Mononuclear cell (primary cell): ENCODE measurements at regions not wholly inside any gene's neighbourhood (a gene's known extent, or its start where the extent isn't known, plus 50 kb on each side); places are given as distances from the start of the nearest gene placed in this dataset.

Experiments used
- H3K27me3 ChIP-seq: 2 replicates; pipeline ENCODE4 v1.6.0; 2011; ENCODE audit warnings: low read length, control low read depth; ENCODE audit not compliant: insufficient read depth
- H3K4me1 ChIP-seq: 2 replicates; pipeline ENCODE4 v1.5.1; 2011; ENCODE audit warnings: mild to moderate bottlenecking, low read length, control low read depth; ENCODE audit not compliant: insufficient read depth
- H3K4me3 ChIP-seq: 2 replicates; pipeline ENCODE4 v1.5.1; 2011; ENCODE audit warnings: mild to moderate bottlenecking, low read length, moderate library complexity
- H3K9me3 ChIP-seq: 2 replicates; pipeline ENCODE4 v1.5.1; 2011; ENCODE audit warnings: low read depth, mild to moderate bottlenecking, control low read depth, low read length

DNA sequence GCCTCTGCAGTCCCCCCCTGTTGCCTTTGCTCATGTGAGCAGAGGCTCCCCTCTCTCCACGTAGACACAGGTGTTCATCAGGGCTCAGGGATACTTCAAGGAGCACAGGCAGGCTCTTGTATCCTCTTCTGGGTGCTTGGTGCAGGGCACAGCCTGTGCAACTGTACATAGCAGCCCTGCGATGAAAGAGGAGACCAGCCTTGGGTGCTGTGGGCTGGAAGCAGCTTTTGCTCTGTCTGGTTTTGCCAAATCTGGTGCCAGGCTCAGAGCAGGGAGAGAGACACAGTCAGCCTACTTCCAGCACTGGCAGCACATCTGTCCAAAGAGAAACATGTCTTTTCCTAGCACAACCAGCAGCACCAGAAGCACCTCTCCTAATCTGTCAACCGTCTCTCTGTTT is 132.1 kb downstream of the ETS2 start:
- Histone ChIP-seq H3K4me3 (no peak overlapping the region), H3K9me3 (no peaks in the 10 kb centered on the region), H3K27me3 (no peaks in the 10 kb centered on the region), H3K4me1 (peaks cover 7% of the 10 kb centered on the region)

DNA sequence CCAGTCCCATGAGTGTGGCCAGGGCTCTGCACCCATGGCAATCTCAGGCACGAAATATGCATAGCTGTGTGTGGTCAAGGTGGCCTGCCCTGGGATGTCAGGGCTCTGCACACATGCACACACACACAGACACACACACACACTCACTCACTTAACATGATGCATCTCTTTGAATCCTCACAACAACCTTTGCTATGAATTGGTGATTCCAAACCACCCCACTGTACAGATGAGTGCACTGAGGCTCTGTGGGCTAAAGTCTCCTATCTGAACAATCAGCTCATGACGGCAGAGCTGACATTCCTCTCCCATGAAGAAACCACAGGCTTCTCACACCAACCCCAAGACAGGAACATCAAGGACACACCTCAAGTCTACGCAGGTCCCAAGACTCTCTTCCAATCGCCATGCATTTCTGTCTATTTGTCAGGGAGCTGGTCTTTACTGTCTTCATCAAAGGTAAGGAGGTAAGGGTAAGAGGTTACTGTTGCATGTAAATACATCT is 131.6 kb downstream of the ETS2 start:
- Histone ChIP-seq H3K27me3 (no peaks in the 10 kb centered on the region), H3K4me1 (peaks cover 7% of the 10 kb centered on the region), H3K4me3 (no peak overlapping the region), H3K9me3 (no peaks in the 10 kb centered on the region)

DNA sequence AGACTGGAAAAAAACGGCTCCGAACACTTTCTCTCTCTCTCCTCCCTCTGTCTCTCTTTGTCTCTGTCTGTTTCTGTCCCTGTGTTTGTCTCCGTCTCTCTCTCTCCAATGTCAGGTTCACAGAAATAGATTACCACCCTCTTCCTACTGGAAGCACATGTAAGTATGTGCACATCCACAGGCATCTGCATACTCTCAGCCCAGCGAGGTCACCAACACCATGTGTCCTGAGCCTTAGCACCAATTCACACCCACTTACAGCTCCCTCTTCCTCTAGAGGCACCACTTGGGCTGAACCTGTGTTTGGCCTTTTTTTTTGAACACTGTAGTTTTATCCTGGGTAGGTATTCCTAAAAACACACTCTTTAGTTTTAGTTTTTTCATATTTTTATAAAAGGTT is 130.5 kb downstream of the ETS2 start:
- Histone ChIP-seq H3K9me3 (no peaks in the 10 kb centered on the region), H3K4me3 (no peak overlapping the region), H3K4me1 (peaks cover 18% of the 10 kb centered on the region), H3K27me3 (no peaks in the 10 kb centered on the region)

DNA sequence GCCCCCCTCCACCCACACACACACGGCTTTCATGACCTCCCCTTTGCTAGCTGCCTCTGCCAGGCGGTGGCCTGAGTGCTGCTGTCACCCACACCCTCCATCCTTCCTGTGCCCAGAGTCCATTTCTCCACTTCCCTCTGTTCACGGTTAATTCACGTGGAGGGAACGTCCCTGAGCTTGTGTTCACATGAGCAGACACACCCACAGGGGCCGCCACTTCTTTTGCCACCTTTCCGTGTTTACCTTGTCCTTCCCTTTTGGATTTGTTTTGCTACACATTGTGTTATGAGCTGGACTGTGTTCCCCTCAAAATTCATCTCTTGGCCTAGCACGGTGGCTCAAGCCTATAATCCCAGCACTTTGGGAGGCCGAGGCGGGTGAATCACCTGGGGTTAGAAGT is 128.0 kb downstream of the ETS2 start:
- no peaks in the 10 kb centered on the region for H3K9me3 ChIP-seq
- no peak overlapping the region for H3K4me3 ChIP-seq
- H3K27me3 ChIP-seq, result no peaks in the 10 kb centered on the region
- peaks cover 40% of the 10 kb centered on the region for H3K4me1 ChIP-seq

DNA sequence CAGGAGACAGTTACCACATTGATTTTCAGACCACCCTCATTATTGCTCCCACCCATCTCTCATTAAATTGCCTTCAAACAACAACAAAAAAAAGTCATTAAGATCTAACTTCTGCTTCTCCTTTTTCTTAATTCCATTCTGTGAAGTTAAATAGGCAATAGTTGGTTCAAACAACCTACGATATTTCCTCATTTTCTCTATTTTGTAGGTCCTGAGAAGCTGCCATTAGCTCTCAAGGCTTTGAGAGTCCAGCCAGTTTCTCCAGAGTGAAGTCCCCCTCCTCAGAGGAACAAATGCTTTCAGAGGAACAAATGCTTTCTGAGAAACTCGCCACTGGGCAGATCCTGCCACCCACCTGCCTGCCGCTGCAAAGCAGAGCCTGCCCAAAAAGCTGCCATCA is 125.6 kb downstream of the ETS2 start:
- Histone ChIP-seq H3K4me3 (no peak overlapping the region), H3K4me1 (peaks cover 45% of the 10 kb centered on the region)

DNA sequence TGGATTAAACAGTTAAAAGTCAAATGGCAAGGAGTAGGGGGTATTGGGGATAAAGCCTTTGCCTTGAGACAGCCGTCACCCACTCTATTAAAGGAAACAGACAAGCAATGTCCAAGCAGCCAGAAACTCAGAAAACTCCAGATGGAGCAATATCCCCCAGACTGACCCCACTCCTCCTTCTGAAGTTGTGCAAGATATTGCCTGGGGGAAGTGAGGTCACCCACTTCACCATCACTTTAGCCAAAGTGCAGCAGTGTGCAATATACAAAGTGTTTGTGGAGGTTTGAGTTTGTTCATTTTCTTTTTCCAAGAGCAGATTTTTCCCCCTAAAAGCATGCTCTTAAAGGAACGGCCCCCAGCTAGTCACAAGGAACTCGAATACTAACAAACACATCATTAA is 125.1 kb downstream of the ETS2 start:
- H3K27me3 ChIP-seq, result no peaks in the 10 kb centered on the region
- peaks cover 49% of the 10 kb centered on the region for H3K4me1 ChIP-seq
- H3K9me3 ChIP-seq, result no peaks in the 10 kb centered on the region
- H3K4me3 ChIP-seq, result no peak overlapping the region

More for the DNA sequence above, 125.6 kb downstream of the ETS2 start:
- H3K9me3 ChIP-seq, result no peaks in the 10 kb centered on the region
- no peaks in the 10 kb centered on the region for H3K27me3 ChIP-seq

DNA sequence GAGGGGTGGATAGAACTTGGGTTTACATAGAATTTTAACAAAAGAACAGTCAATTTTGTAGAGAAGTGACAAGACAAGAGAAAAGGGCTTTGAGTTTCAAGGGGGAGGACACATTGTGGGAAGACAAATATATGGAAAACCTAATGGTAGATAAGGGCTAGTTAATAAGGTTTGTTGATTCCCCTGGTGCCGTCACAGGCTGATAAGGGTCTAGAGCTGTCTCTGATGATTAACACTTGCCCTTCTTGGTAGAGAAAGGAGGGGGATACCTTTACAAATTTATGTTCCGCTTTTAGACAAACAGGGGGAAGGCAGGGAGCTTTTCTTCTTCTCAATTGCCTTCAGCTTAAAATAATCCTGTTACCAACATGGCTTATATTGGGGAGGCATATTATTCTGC is 124.3 kb downstream of the ETS2 start:
- Histone ChIP-seq H3K9me3 (no peaks in the 10 kb centered on the region), H3K4me1 (peaks cover 55% of the 10 kb centered on the region)

DNA sequence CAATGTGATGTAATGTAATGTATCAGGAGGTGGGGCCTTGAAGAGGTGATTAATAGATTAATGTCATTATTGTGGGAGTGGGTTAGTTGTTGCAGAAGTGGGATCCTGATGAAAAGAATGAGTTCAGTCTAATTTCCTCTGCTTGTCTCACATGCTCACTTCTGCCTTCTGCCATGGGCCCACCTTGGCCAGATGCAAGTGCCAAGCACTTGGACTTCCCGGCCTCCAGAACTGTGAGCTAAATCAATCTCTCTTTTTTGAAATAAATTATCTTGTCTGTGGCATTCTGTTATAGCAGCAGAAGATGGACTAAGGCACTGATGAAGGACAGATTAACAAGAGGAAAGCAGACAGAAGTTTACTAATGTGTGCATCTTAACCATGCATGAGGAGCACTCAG is 123.9 kb downstream of the ETS2 start:
- H3K4me1 ChIP-seq, result peaks cover 55% of the 10 kb centered on the region

More for the DNA sequence above, 124.3 kb downstream of the ETS2 start:
- no peaks in the 10 kb centered on the region for H3K27me3 ChIP-seq
- H3K4me3 ChIP-seq, result no peak overlapping the region

DNA sequence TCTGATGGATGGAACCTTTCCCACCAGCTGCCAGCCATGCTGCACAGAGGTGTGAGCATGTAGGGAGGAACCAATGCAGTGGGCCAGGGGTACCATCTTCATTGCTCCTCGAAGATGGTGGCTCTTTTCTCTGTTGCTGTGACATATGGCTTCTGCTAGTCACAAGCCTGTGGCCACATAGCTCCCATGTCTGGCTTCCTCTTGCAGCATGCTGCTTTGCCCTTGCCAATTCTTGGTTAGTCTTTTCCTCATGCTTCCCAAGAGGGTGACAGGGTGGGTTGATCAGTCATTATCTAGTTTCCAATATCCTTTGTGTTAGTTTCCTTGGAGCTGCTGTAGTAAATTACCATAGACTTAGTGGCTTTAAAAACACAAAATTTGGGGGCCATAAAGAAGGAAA is 123.4 kb downstream of the ETS2 start:
- Histone ChIP-seq H3K27me3 (no peaks in the 10 kb centered on the region), H3K9me3 (no peaks in the 10 kb centered on the region), H3K4me1 (peaks cover 55% of the 10 kb centered on the region), H3K4me3 (no peak overlapping the region)

More for the DNA sequence above, 123.9 kb downstream of the ETS2 start:
- Histone ChIP-seq H3K27me3 (no peaks in the 10 kb centered on the region), H3K9me3 (no peaks in the 10 kb centered on the region), H3K4me3 (no peak overlapping the region)

DNA sequence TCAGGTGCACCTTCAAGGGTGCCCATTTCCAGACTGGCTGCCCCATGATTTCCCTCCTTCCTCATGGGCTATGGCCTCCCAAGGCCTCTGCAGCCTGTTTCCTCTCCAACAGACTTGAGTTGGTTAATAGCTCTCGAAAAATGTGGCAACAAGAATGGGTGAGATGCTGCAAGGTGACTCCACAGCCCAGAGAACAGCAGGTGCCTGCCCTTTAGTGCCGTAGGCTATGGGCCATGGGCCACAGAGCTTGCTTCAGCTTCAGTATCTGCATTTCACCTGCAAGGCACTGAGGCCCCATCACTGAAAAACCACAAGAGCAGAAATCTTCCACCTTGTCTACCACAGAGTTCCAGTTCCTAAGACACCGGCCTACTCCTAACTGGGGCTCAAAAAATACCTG is 122.0 kb downstream of the ETS2 start:
- Histone ChIP-seq H3K4me1 (peaks cover 48% of the 10 kb centered on the region), H3K4me3 (no peak overlapping the region), H3K27me3 (no peaks in the 10 kb centered on the region), H3K9me3 (no peaks in the 10 kb centered on the region)

DNA sequence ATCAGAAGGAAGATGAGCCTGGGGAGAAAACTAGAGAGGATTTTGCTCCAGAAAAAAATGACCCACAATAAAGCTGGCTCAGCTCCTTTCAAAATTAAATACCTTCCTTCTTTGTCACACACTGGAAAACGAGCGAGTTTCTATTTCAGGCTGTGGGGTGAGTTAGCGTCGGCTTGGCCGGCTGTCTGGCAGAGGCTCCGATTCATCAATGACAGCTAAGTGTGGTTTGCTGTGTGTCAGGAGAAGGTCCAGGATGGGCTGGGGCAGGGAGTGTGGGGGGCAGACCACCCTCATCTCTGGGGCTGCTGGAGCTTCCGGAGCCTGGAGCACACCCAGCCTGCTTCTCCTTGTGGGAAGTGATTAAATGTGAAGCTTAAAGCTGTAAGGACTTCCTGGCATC is 120.2 kb downstream of the ETS2 start:
- peak overlapping the region; percentile 11 for H3K4me3 ChIP-seq
- no peaks in the 10 kb centered on the region for H3K27me3 ChIP-seq
- peaks cover 34% of the 10 kb centered on the region for H3K4me1 ChIP-seq
- no peaks in the 10 kb centered on the region for H3K9me3 ChIP-seq

DNA sequence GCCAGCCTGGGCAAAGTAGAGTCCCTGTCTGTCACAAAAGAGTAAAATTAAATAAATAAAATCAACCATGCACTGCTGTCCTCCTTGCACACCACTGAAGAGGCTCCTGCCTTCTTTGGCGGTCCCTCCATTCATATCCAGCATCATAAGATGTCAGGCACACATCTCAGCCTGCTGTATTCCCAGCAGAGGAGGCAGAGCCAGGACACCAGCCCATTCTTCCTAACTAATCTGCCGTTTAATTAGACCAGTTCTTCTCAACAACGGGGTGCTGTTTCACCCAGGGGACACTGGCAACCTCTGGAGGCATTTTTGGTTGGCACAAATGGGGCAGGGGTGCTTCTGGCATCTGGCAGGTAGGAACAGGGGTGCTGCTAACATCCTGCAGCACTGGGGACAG is 119.7 kb downstream of the ETS2 start:
- Histone ChIP-seq H3K4me3 (no peak overlapping the region), H3K4me1 (peaks cover 29% of the 10 kb centered on the region), H3K27me3 (no peaks in the 10 kb centered on the region), H3K9me3 (no peaks in the 10 kb centered on the region)

DNA sequence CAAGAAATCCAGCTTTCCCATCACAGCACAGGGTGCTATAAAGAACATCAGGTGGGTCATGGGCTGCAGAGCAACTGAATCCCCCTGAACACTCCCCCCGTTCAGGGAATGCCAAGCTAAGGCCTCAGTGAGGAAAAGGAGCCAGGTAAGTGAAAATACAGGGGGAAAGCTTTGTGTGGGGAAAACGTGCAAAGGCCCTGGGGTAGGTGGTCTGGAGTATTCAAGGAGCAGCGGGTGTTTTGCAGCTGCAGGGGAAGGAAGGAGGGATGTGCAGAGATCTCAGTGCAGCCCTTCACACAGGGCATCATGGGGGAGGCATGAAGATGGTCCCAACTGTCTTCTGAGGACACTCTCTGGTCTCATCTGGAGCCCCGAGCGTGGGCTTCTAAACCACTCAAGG is 119.2 kb downstream of the ETS2 start:
- peaks cover 24% of the 10 kb centered on the region for H3K4me1 ChIP-seq
- H3K4me3 ChIP-seq, result no peak overlapping the region
- no peaks in the 10 kb centered on the region for H3K9me3 ChIP-seq
- no peaks in the 10 kb centered on the region for H3K27me3 ChIP-seq

DNA sequence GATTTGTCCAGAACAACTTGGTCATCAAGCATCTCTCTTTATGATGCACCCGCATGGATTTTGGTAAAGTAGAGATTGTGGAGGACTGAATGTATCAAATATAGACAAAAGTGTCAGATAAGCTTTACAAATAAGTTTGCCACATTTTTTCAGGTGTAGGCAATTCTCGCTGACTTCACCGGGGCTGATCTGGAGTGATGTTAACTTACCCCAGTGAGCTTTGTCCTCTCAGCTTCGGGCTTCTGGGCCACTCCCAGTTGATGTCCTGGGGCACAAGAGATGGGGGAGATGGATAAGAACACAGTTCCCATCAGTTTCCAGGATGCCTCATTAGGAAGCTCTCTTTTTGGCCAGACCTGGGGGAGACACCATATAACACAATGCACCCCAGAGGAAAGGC is 117.7 kb downstream of the ETS2 start:
- Histone ChIP-seq H3K9me3 (no peaks in the 10 kb centered on the region), H3K4me3 (no peak overlapping the region), H3K27me3 (no peaks in the 10 kb centered on the region), H3K4me1 (peaks cover 22% of the 10 kb centered on the region)

DNA sequence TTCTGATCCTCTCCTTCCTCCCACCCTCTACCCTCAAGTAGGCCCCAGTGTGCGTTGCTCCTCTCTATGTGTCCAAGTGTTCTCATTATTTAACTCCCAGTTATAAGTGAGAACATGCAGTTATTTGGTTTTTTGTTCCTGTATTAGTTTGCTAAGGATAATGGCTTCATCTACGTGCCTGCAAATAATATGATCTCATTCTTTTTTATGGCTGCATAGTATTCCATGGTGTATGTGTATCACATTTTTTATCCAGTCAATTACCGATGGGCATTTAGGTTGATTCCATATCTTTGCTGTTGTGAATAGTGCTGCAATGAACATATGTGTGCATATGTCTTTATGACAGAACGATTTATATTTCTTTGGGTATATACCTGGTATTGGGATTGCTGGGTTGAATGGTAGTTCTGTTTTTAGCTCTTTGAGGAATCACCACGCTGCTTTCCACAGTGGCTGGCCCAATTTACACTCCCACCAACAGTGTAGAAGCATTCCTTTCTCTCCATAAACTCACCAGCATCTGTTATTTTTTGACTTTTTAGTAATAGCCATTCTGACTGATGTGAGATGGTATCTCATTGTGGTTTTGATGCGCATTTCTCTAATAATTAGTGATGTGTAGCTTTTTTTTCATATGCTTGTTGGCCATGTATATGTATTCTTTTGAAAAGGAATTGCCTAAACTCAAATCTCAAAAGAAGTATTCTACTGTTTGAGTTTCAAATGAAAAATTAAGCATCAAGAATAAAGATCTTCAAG is 116.9 kb downstream of the ETS2 start:
- Histone ChIP-seq H3K4me1 (peaks cover 27% of the 10 kb centered on the region), H3K4me3 (no peak overlapping the region), H3K9me3 (no peaks in the 10 kb centered on the region), H3K27me3 (no peaks in the 10 kb centered on the region)
